Mesendoderm (in vitro differentiated cells): ENCODE measurements at regions not wholly inside any gene's neighbourhood (a gene's known extent, or its start where the extent isn't known, plus 50 kb on each side); places are given as distances from the start of the nearest gene placed in this dataset.

Experiments used
- DNase-seq: peaks from one replicate; pipeline ENCODE4 v3.0.0; 2013
- H2AK5ac ChIP-seq: 2 replicates; pipeline ENCODE4 v1.6.1; 2013; ENCODE audit warnings: low read length, inconsistent platforms
- H2BK120ac ChIP-seq: 2 replicates; pipeline ENCODE4 v1.6.1; 2013; ENCODE audit warnings: low read depth, mild to moderate bottlenecking, low read length, moderate library complexity, mixed read lengths
- H2BK15ac ChIP-seq: replicated peaks from 2 replicates; pipeline ENCODE4 v1.6.1; 2013; ENCODE audit warnings: low read depth, mild to moderate bottlenecking, moderate library complexity
- H2BK5ac ChIP-seq: 2 replicates; pipeline ENCODE4 v1.6.1; 2013; ENCODE audit warnings: low read length, inconsistent platforms
- H3K18ac ChIP-seq: 2 replicates; pipeline ENCODE4 v1.6.1; 2013; ENCODE audit warnings: mild to moderate bottlenecking, low read length, mixed read lengths
- H3K23ac ChIP-seq: one replicate; pipeline ENCODE4 v1.6.1; 2013; ENCODE audit warnings: low read length
- H3K27ac ChIP-seq: 2 replicates; pipeline ENCODE4 v1.5.1; 2013; ENCODE audit warnings: low read depth, mild to moderate bottlenecking, inconsistent platforms, low read length, moderate library complexity
- H3K27me3 ChIP-seq: 2 replicates; pipeline ENCODE4 v1.6.1; 2013; ENCODE audit warnings: low read length, control low read depth, mild to moderate bottlenecking, inconsistent platforms; ENCODE audit not compliant: insufficient read depth, poor library complexity
- H3K36me3 ChIP-seq: 2 replicates; pipeline ENCODE4 v1.6.1; 2013; ENCODE audit warnings: low read length, inconsistent platforms; ENCODE audit not compliant: control insufficient read depth, insufficient read depth
- H3K4ac ChIP-seq: one replicate; pipeline ENCODE4 v1.6.1; 2013; ENCODE audit warnings: low read depth, mild to moderate bottlenecking, low read length, moderate library complexity
- H3K4me1 ChIP-seq: 2 replicates; pipeline ENCODE4 v1.6.1; 2013; ENCODE audit warnings: low read depth, low read length, inconsistent platforms; ENCODE audit not compliant: control insufficient read depth
- H3K4me2 ChIP-seq: 2 replicates; pipeline ENCODE4 v1.6.1; 2013; ENCODE audit warnings: low read length
- H3K4me3 ChIP-seq: 2 replicates; pipeline ENCODE4 v1.5.1; 2013; ENCODE audit warnings: mild to moderate bottlenecking, low read length
- H3K56ac ChIP-seq: one replicate; pipeline ENCODE4 v1.6.1; 2013; ENCODE audit warnings: low read length
- H3K79me1 ChIP-seq: 2 replicates; pipeline ENCODE4 v1.6.1; 2013; ENCODE audit warnings: low read length, inconsistent platforms
- H3K79me2 ChIP-seq: 2 replicates; pipeline ENCODE4 v1.6.1; 2013; ENCODE audit warnings: mild to moderate bottlenecking, low read length; ENCODE audit not compliant: control insufficient read depth, insufficient read depth
- H3K9ac ChIP-seq: 2 replicates; pipeline ENCODE4 v1.6.1; 2013; ENCODE audit warnings: low read length, inconsistent platforms
- H4K5ac ChIP-seq: one replicate; pipeline ENCODE4 v1.6.1; 2013; ENCODE audit warnings: low read length
- H4K8ac ChIP-seq: one replicate; pipeline ENCODE4 v1.6.1; 2013; ENCODE audit warnings: low read depth, mild to moderate bottlenecking, control low read depth, low read length, moderate library complexity
- WGBS: extraction: QIAGEN DNeasy Blood & Tissue Kit; methylation state at CpG from one replicate; pipeline ENCODE4 v1.1.7; 2013; ENCODE audit warnings: low lambda C conversion rate, missing lambda C conversion rate; ENCODE audit not compliant: insufficient coverage; ENCODE audit errors: extremely low coverage; 5-methylcytosine and 5-hydroxymethylcytosine counted together

DNA sequence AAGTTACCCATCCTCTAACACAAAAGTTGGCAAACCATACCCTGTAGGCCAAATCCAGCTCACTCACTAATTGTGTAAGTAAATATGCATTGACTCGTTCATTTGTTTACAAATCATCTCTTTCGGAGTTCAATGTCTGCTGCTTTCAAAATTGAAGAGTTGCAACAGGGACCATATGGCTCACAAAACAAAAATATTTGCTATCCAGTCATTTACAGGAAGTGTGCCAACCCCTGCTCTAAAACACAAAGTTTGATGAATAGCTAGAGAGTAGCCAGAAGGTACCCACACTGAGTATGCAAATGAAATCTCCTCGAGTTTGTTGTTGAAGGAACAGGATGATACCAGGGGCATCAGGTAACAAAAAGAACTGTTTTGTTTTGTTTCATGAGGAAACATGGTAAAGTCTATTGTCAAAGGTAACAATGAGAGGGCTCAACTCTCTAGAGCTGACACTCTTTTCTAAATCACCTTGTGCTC lies 236.2 kb upstream of the THBS1 start:
- DNase-seq: no peak
- H3K9ac ChIP-seq: no peak overlapping the region
- H2BK15ac ChIP-seq: no peak overlapping the region
- H3K4me3 ChIP-seq: no peak overlapping the region
- H2BK120ac ChIP-seq: no peak overlapping the region
- H3K56ac ChIP-seq: no peak overlapping the region
- H3K36me3 ChIP-seq: no peaks in the 10 kb centered on the region
- WGBS: no CpG with 5 or more reads among the region's 3 CpGs
- H3K4me1 ChIP-seq: no peaks in the 10 kb centered on the region
- no peak overlapping the region for H3K4me2 ChIP-seq
- H3K4ac ChIP-seq: no peak overlapping the region
- H3K23ac ChIP-seq: no peak overlapping the region
- H3K18ac ChIP-seq: no peak overlapping the region
- H3K79me1 ChIP-seq: no peaks in the 10 kb centered on the region
- H4K8ac ChIP-seq: no peak overlapping the region
- H3K27ac ChIP-seq: no peak overlapping the region
- H2AK5ac ChIP-seq: no peak overlapping the region
- no peak overlapping the region for H2BK5ac ChIP-seq
- H4K5ac ChIP-seq: no peak overlapping the region
- H3K27me3 ChIP-seq: no peaks in the 10 kb centered on the region
- H3K79me2 ChIP-seq: no peaks in the 10 kb centered on the region

DNA sequence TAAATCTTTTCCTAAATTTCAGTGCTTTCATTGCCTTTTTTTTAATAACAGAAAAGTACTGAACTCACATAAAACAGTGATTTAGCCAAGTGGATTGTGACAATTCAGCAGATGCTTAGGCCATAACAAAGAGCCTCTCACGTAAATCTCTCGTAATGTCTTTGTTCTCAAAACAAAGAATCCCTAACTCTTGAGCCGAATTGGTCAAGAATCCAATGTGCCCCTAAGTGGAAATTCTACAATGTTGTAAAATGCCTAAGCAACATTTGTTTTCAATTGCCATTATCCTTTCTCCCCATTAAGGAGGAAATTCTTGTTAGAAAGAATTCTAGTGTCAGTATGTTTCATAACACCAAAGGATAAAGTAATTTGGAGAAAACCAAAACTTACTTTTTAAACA lies 235.7 kb upstream of the THBS1 start:
- Histone ChIP-seq H3K79me1 (no peaks in the 10 kb centered on the region), H2BK5ac (no peak overlapping the region), H4K8ac (no peak overlapping the region), H3K36me3 (no peaks in the 10 kb centered on the region), H3K4me3 (no peak overlapping the region), H2BK15ac (no peak overlapping the region), H2BK120ac (no peak overlapping the region), H3K27me3 (no peaks in the 10 kb centered on the region), H3K23ac (no peak overlapping the region), H3K27ac (no peak overlapping the region), H3K56ac (no peak overlapping the region), H3K79me2 (no peaks in the 10 kb centered on the region), H3K4ac (no peak overlapping the region), H4K5ac (no peak overlapping the region), H3K18ac (no peak overlapping the region), H3K9ac (no peak overlapping the region), H3K4me1 (no peaks in the 10 kb centered on the region), H3K4me2 (no peak overlapping the region), H2AK5ac (no peak overlapping the region)
- DNase-seq: no peak
- no CpG with 5 or more reads among the region's 3 CpGs for WGBS

GRCh38 chr15:39347453-39347852 lies 233.4 kb upstream of the THBS1 start:
- Histone ChIP-seq H3K4me1 (no peaks in the 10 kb centered on the region), H3K18ac (no peak overlapping the region), H3K4ac (no peak overlapping the region), H3K4me2 (no peak overlapping the region), H3K9ac (no peak overlapping the region), H2BK5ac (no peak overlapping the region), H3K4me3 (no peak overlapping the region), H3K79me1 (no peaks in the 10 kb centered on the region), H4K8ac (no peak overlapping the region), H3K56ac (no peak overlapping the region), H4K5ac (no peak overlapping the region), H3K23ac (no peak overlapping the region), H3K27me3 (no peaks in the 10 kb centered on the region), H2AK5ac (no peak overlapping the region), H3K36me3 (no peaks in the 10 kb centered on the region), H3K79me2 (no peaks in the 10 kb centered on the region), H2BK15ac (no peak overlapping the region), H3K27ac (no peak overlapping the region), H2BK120ac (no peak overlapping the region)
- no peak for DNase-seq
- no CpG with 5 or more reads among the region's 1 CpG for WGBS

DNA sequence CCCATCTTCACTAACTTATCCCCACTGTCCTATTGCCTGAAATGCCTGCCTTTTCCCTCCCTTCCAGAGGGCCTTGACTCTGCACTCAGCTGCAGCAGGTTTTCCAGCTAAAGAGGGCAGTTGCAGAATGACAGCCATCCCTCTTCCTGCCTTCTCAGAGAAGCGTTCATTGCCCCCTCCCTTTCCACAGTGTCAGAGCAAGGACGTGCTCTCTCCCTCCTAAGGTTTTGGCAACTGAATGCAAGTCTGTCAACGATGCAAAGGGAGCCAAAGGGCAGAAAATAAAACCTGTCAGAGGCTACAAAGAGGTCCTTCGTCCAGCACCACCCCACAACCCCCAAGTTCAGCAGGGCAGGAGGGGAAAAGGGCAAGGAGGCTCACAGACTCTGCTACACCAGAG lies 230.1 kb upstream of the THBS1 start:
- H4K5ac ChIP-seq: no peak overlapping the region
- H3K18ac ChIP-seq: no peak overlapping the region
- no peak overlapping the region for H3K4ac ChIP-seq
- DNase-seq: no peak
- H2BK5ac ChIP-seq: no peak overlapping the region
- H2BK120ac ChIP-seq: no peak overlapping the region
- no peak overlapping the region for H3K23ac ChIP-seq
- H4K8ac ChIP-seq: no peak overlapping the region
- H3K79me1 ChIP-seq: no peaks in the 10 kb centered on the region
- no peaks in the 10 kb centered on the region for H3K27me3 ChIP-seq
- no peak overlapping the region for H3K4me3 ChIP-seq
- H3K27ac ChIP-seq: no peak overlapping the region
- H3K36me3 ChIP-seq: no peaks in the 10 kb centered on the region
- no CpG with 5 or more reads among the region's 4 CpGs for WGBS
- no peak overlapping the region for H3K4me2 ChIP-seq
- no peak overlapping the region for H3K9ac ChIP-seq
- H3K56ac ChIP-seq: no peak overlapping the region
- no peak overlapping the region for H2AK5ac ChIP-seq
- no peak overlapping the region for H2BK15ac ChIP-seq
- no peaks in the 10 kb centered on the region for H3K4me1 ChIP-seq
- no peaks in the 10 kb centered on the region for H3K79me2 ChIP-seq

DNA sequence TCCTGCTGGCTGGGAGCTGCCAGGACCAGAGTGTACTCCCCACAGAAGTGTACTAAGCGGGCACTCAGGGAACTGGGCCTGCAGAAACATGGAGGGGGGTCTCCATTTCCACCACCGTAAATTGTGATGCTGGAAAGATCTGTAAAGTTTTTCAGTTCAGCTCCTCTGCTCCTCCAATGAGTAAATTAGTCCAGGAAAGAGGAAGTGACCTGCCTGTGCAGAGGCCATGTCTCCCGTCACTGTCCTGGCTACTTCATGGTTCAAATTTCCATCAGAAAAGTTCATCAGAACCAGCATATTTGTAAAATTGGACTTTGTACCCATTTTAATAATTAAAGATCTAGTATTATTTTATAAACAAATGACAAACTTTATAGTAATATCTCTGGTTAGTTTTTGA lies 226.7 kb upstream of the THBS1 start:
- Histone ChIP-seq H2BK120ac (no peak overlapping the region), H3K23ac (no peak overlapping the region), H2BK5ac (no peak overlapping the region), H3K27ac (no peak overlapping the region), H3K4me2 (no peak overlapping the region), H3K4me3 (no peak overlapping the region), H3K27me3 (no peaks in the 10 kb centered on the region), H3K79me1 (no peaks in the 10 kb centered on the region), H2BK15ac (no peak overlapping the region), H3K4me1 (no peaks in the 10 kb centered on the region), H3K36me3 (no peaks in the 10 kb centered on the region), H3K18ac (no peak overlapping the region), H3K56ac (no peak overlapping the region), H2AK5ac (no peak overlapping the region), H4K5ac (no peak overlapping the region), H3K79me2 (no peaks in the 10 kb centered on the region), H4K8ac (no peak overlapping the region), H3K4ac (no peak overlapping the region), H3K9ac (no peak overlapping the region)
- no CpG with 5 or more reads among the region's 3 CpGs for WGBS
- no peak for DNase-seq

GRCh38 chr15:39357480-39358268 lies 223.2 kb upstream of the THBS1 start:
- Histone ChIP-seq H3K36me3 (no peaks in the 10 kb centered on the region), H3K79me1 (no peaks in the 10 kb centered on the region), H4K5ac (no peak overlapping the region), H3K23ac (no peak overlapping the region), H3K56ac (no peak overlapping the region), H3K79me2 (no peaks in the 10 kb centered on the region), H3K4me2 (no peak overlapping the region), H3K9ac (no peak overlapping the region), H2BK120ac (no peak overlapping the region), H2BK15ac (no peak overlapping the region), H3K4me3 (no peak overlapping the region), H4K8ac (no peak overlapping the region), H3K27me3 (no peaks in the 10 kb centered on the region), H2AK5ac (no peak overlapping the region), H3K18ac (no peak overlapping the region), H2BK5ac (no peak overlapping the region), H3K4me1 (no peaks in the 10 kb centered on the region), H3K4ac (no peak overlapping the region), H3K27ac (no peak overlapping the region)
- no CpG with 5 or more reads among the region's 8 CpGs for WGBS
- no peak for DNase-seq
